AG04450 (cell line): ENCODE measurements at regions not wholly inside any gene's neighbourhood (a gene's known extent, or its start where the extent isn't known, plus 50 kb on each side); places are given as distances from the start of the nearest gene placed in this dataset.

Experiments
- CTCF ChIA-PET: fragments of 300-600, 350-600 bp; formaldehyde crosslinking; extraction: SDS; loops from one replicate; lab custom pipeline; 2022; ENCODE audit warnings: antibody characterized with exemption, inconsistent platforms; lab: Charles Lee
- POLR2A ChIA-PET: fragments of 350-600 bp; formaldehyde crosslinking; extraction: SDS; loops from one replicate; lab custom pipeline; 2021; ENCODE audit warnings: antibody characterized with exemption, inconsistent platforms; lab: Yijun Ruan, JAX
- DNase-seq: peaks from one replicate; pipeline ENCODE4 v3.0.0-alpha.2; 2011; ENCODE audit warnings: low read depth, low spot score
- H3K27ac ChIP-seq: one replicate; pipeline ENCODE4 v1.5.1; 2012; ENCODE audit warnings: low read depth, low read length, control low read depth
- H3K27me3 ChIP-seq: one replicate; pipeline ENCODE4 v1.6.0; 2012; ENCODE audit warnings: low read length; ENCODE audit not compliant: control insufficient read depth, insufficient read depth
- H3K4me3 ChIP-seq: 2 replicates; pipeline ENCODE4 v1.5.1; 2011; ENCODE audit warnings: mild to moderate bottlenecking, low read depth, low read length, control low read depth
- H3K9me3 ChIP-seq: 2 replicates; pipeline ENCODE4 v1.5.1; 2012; ENCODE audit warnings: low read length; ENCODE audit not compliant: control insufficient read depth, insufficient read depth
- CTCF ChIP-seq: IDR thresholded peaks from 2 replicates; pipeline ENCODE4 v1.5.1; 2011; ENCODE audit warnings: low read depth, low read length, control low read depth, inconsistent platforms

GRCh38 chr1:181344091-181344490 lies 139.2 kb upstream of the CACNA1E start:
- TF ChIP-seq CTCF, result no peak
- DNase-seq, result no peak
- CTCF ChIA-PET, result no interaction called here
- Histone ChIP-seq H3K4me3 (no peak overlapping the region), H3K9me3 (no peaks in the 10 kb centered on the region), H3K27me3 (no peaks in the 10 kb centered on the region), H3K27ac (no peak overlapping the region)
- POLR2A ChIA-PET, result no interaction called here

- no peak overlapping the region for H3K27ac ChIP-seq
- H3K27me3 ChIP-seq, result no peaks in the 10 kb centered on the region
- CTCF ChIA-PET, result no interaction called here
- no peak for DNase-seq
- H3K4me3 ChIP-seq, result no peak overlapping the region
- POLR2A ChIA-PET, result no interaction called here
- H3K9me3 ChIP-seq, result no peaks in the 10 kb centered on the region
- no peak for TF ChIP-seq CTCF
These were observed 138.2 kb upstream of the CACNA1E start for GRCh38 chr1:181345146-181345545.

GRCh38 chr1:181347495-181348390 lies 135.6 kb upstream of the CACNA1E start:
- no peaks in the 10 kb centered on the region for H3K9me3 ChIP-seq
- no peak overlapping the region for H3K27ac ChIP-seq
- no peak for DNase-seq
- TF ChIP-seq CTCF, result no peak
- no peak overlapping the region for H3K4me3 ChIP-seq
- H3K27me3 ChIP-seq, result peaks cover 2% of the 10 kb centered on the region
- CTCF ChIA-PET, result no interaction called here
- POLR2A ChIA-PET, result no interaction called here

- CTCF ChIA-PET, result no interaction called here
These were observed 133.8 kb upstream of the CACNA1E start for GRCh38 chr1:181349512-181349911.

More at GRCh38 chr1:181349512-181349911, 133.8 kb upstream of the CACNA1E start:
- Histone ChIP-seq H3K4me3 (no peak overlapping the region), H3K27ac (no peak overlapping the region), H3K27me3 (peaks cover 2% of the 10 kb centered on the region), H3K9me3 (no peaks in the 10 kb centered on the region)
- TF ChIP-seq CTCF, result no peak
- no peak for DNase-seq
- POLR2A ChIA-PET, result no interaction called here
